Ovary (tissue), 7 donors: ENCODE measurements at regions not wholly inside any gene's neighbourhood (a gene's known extent, or its start where the extent isn't known, plus 50 kb on each side); places are given as distances from the start of the nearest gene placed in this dataset.
"Not testable (repeated sequence)": the region's sequence is repeated elsewhere in the genome, so short reads cannot be mapped to it uniquely, and the experiment has no call there.

Experiments
- DNase-seq, 5 donors: peaks; one replicate each; pipeline ENCODE4 v3.0.0-alpha.2; 2019 to 2020
- H3K27ac ChIP-seq, 2 donors: fragments of 200-600 bp; one replicate each; pipeline versions ENCODE4 v1.5.1 to v1.8.0; 2019 to 2022
- H3K27me3 ChIP-seq: fragments of 200-600 bp; one replicate; pipeline ENCODE4 v1.8.0; 2022
- H3K36me3 ChIP-seq: fragments of 200-600 bp; sonication (generic); one replicate; pipeline ENCODE4 v1.5.1; 2019
- H3K4me1 ChIP-seq: one replicate; pipeline ENCODE4 v1.8.1; 2013; ENCODE audit warnings: mild to moderate bottlenecking, moderate library complexity; ENCODE audit not compliant: insufficient read depth
- H3K4me3 ChIP-seq: fragments of 200-600 bp; sonication (generic); one replicate; pipeline ENCODE4 v1.5.1; 2017
- H3K9me3 ChIP-seq, 2 donors: fragments of 200-600 bp in 1 of 2; sonication (generic) in 1 of 2; one replicate each; pipeline versions ENCODE4 v1.5.1 to v1.8.1; 2013 to 2019; ENCODE audit warnings: mild to moderate bottlenecking in 1 of 2, moderate library complexity in 1 of 2
- CTCF ChIP-seq, 3 donors: fragments of 450-650 bp in 2 of 3; fragments of 200-600 bp in 1 of 3; IDR thresholded peaks; one replicate each; pipeline versions ENCODE4 v1.5.1 to v1.8.0; 2016 to 2022; ENCODE audit warnings: antibody characterized with exemption in 3 of 3, mild to moderate bottlenecking in 1 of 3
- EP300 ChIP-seq: sonication (generic); formaldehyde crosslinking; IDR thresholded peaks from one replicate; pipeline ENCODE4 v1.6.1; 2017; ENCODE audit warnings: antibody characterized with exemption
- POLR2A ChIP-seq: fragments of 450-650 bp; IDR thresholded peaks from one replicate; pipeline ENCODE4 v1.6.1; 2017; ENCODE audit warnings: antibody characterized with exemption, mild to moderate bottlenecking, moderate library complexity
- WGBS, 3 donors: extraction: QIAGEN DNeasy Blood & Tissue Kit in 1 of 3; methylation state at CpG; one replicate each; pipeline versions ENCODE4 v1.1.5 to v1.1.7; 2013 to 2017; 5-methylcytosine and 5-hydroxymethylcytosine counted together
- intact Hi-C, 4 donors: fragments of 100-400 bp; cut with DNase I; formaldehyde crosslinking; loops; one replicate each; pipeline versions ENCODE4 v1.11.0 to v1.15.1; 2022 to 2023
- donor health status: DM: no; HTN: no; CAD: no; lungs with moderate emphysema.
- donor health status: DM: no; HTN: no; CAD: no.
- donor health status: Bipolar disorder and iron deficiency.
- donor health status: DM: no; HTN: no; CAD: no.
- donor health status: DM: yes; HTN: yes; CAD: no.

- Histone ChIP-seq H3K27me3 (no peaks in the 10 kb centered on the region), H3K9me3 (no peaks in the 10 kb centered on the region), H3K27ac (no peak overlapping the region), H3K4me1 (no peaks in the 10 kb centered on the region), H3K36me3 (no peaks in the 10 kb centered on the region), H3K4me3 (no peak overlapping the region)
- no peak for DNase-seq
- TF ChIP-seq EP300 (no peak), POLR2A (no peak), CTCF (IDR thresholded peaks at IDR 0.05) (no peak)
- intact Hi-C loops = no loop called here
- 56 to 72% (median 57%) methylated on average over 1 of the region's 1 CpG for WGBS, 3 donors
Observed at GRCh38 chr10:23976275-23976674, 232.7 kb upstream of the KIAA1217 start.

GRCh38 chr10:23978317-23978716 lies 230.6 kb upstream of the KIAA1217 start:
- no peaks in the 10 kb centered on the region for H3K4me1 ChIP-seq
- H3K27me3 ChIP-seq = no peaks in the 10 kb centered on the region
- no peak overlapping the region for H3K4me3 ChIP-seq
- 4 to 13% (median 13%) methylated on average over 1 of the region's 1 CpG for WGBS, 3 donors
- intact Hi-C loops = no loop called here
- H3K36me3 ChIP-seq = no peaks in the 10 kb centered on the region
- no peaks in the 10 kb centered on the region for H3K9me3 ChIP-seq
- TF ChIP-seq POLR2A (no peak), CTCF (IDR thresholded peaks at IDR 0.05) (no peak)
- DNase-seq = no peak
- no peak overlapping the region for H3K27ac ChIP-seq

GRCh38 chr10:23980094-23980493 lies 228.8 kb upstream of the KIAA1217 start:
- no peaks in the 10 kb centered on the region for H3K27me3 ChIP-seq
- no peaks in the 10 kb centered on the region for H3K4me1 ChIP-seq
- DNase-seq = no peak
- H3K27ac ChIP-seq = no peak overlapping the region
- no peak overlapping the region for H3K4me3 ChIP-seq
- H3K9me3 ChIP-seq = no peaks in the 10 kb centered on the region
- TF ChIP-seq POLR2A (no peak), CTCF (IDR thresholded peaks at IDR 0.05) (no peak), EP300 (no peak)
- no peaks in the 10 kb centered on the region for H3K36me3 ChIP-seq
- 19 to 37% (median 24%) methylated on average over 3 of the region's 3 CpGs for WGBS, 3 donors
- intact Hi-C loops = no loop called here

- Histone ChIP-seq H3K4me1 (no peaks in the 10 kb centered on the region), H3K27ac (no peak overlapping the region), H3K9me3 (no peaks in the 10 kb centered on the region), H3K4me3 (no peak overlapping the region), H3K27me3 (no peaks in the 10 kb centered on the region), H3K36me3 (no peaks in the 10 kb centered on the region)
- intact Hi-C loops = no loop called here
- TF ChIP-seq POLR2A = no peak
- no peak for TF ChIP-seq CTCF (IDR thresholded peaks at IDR 0.05)
- TF ChIP-seq EP300 = no peak
- no peak for DNase-seq
- 84 to 91% (median 85%) methylated on average over 3 of the region's 3 CpGs for WGBS, 3 donors
Observed at GRCh38 chr10:23981520-23982309, 227.2 kb upstream of the KIAA1217 start.

GRCh38 chr10:23984405-23984804 lies 224.5 kb upstream of the KIAA1217 start:
- H3K27ac ChIP-seq, H3K4me3 ChIP-seq, H3K4me1 ChIP-seq, H3K27me3 ChIP-seq, H3K9me3 ChIP-seq, DNase-seq, H3K36me3 ChIP-seq, intact Hi-C loops: not testable (repeated sequence)
- 73 to 95% (median 78%) methylated on average over 1 of the region's 1 CpG for WGBS, 3 donors
